DOHH2 (cell line): ENCODE measurements at regions not wholly inside any gene's neighbourhood (a gene's known extent, or its start where the extent isn't known, plus 50 kb on each side); places are given as distances from the start of the nearest gene placed in this dataset.

Experiments
- EZH2phosphoT487 ChIP-seq: fragments of 200-600 bp; sonication (generic); IDR thresholded peaks from 2 replicates; pipeline ENCODE4 v1.6.1; 2017; ENCODE audit warnings: borderline replicate concordance, mild to moderate bottlenecking, antibody characterized with exemption, low read length, moderate library complexity, mixed read lengths
- TF ChIP-seq, protein P1 (sequence below): fragments of 200-600 bp; sonication (generic); IDR thresholded peaks from one replicate; pipeline ENCODE4 v1.5.1; 2014; ENCODE audit warnings: antibody characterized with exemption, mild to moderate bottlenecking, low read depth, low read length; ENCODE audit not compliant: poor library complexity, severe bottlenecking

DNA sequence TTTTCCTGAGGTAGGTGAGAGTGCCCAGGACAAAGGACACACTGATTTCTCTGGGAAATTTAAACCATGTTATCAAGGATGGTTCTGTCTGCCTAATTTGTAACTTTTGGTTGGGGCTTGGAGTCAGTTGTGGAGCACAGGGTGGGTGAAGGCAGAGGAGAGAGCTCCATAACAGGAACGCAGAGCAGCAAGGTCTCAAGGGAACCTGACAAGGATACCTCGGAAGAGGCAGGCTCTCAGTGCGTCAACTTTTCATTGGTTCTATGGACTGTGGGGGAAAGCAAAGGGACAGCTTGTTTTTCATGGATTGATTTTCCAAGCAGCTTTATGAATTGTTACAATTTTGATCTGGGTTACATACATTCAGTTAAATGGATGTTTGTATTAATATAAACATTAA is 110.4 kb downstream of the SLIT2 start:
- TF ChIP-seq, protein P1, sequence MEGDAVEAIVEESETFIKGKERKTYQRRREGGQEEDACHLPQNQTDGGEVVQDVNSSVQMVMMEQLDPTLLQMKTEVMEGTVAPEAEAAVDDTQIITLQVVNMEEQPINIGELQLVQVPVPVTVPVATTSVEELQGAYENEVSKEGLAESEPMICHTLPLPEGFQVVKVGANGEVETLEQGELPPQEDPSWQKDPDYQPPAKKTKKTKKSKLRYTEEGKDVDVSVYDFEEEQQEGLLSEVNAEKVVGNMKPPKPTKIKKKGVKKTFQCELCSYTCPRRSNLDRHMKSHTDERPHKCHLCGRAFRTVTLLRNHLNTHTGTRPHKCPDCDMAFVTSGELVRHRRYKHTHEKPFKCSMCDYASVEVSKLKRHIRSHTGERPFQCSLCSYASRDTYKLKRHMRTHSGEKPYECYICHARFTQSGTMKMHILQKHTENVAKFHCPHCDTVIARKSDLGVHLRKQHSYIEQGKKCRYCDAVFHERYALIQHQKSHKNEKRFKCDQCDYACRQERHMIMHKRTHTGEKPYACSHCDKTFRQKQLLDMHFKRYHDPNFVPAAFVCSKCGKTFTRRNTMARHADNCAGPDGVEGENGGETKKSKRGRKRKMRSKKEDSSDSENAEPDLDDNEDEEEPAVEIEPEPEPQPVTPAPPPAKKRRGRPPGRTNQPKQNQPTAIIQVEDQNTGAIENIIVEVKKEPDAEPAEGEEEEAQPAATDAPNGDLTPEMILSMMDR: no peak
- no peak for TF ChIP-seq EZH2phosphoT487
